ENCODE measurements at regions not wholly inside any gene's neighbourhood (a gene's known extent, or its start where the extent isn't known, plus 50 kb on each side); places are given as distances from the start of the nearest gene placed in this dataset.

- TF ChIP-seq POLR2A (IDR thresholded peaks at IDR 0.05; ENCODE audit: low read depth, low read length) (no peak), TAF1 (IDR thresholded peaks at IDR 0.05; ENCODE audit: borderline replicate concordance, low read depth, low read length) (no peak)
Measured at GRCh38 chr7:142308326-142308725, 50.5 kb upstream of the PRSS58 start.

Data from GM12892 (cell line).